ENCODE measurements at regions not wholly inside any gene's neighbourhood (a gene's known extent, or its start where the extent isn't known, plus 50 kb on each side); places are given as distances from the start of the nearest gene placed in this dataset.

GRCh38 chr4:11587797-11588196 lies 159.1 kb upstream of the HS3ST1 start:
- no peak for TF ChIP-seq CTCF (IDR thresholded peaks at IDR 0.05 in 2 of 3, conservative IDR thresholded peaks at IDR 0.05 in 1 of 3; ENCODE audit: insufficient read depth in 2 of 3, low read depth in 1 of 3, low read length in 3 of 3)
- no peak for TF ChIP-seq ATF1 (CRISPR knock-in tag; IDR thresholded peaks at IDR 0.05)
- no peak for TF ChIP-seq ATF1 (tag; IDR thresholded peaks at IDR 0.05)
- TF ChIP-seq ZNF395 (CRISPR knock-in tag; IDR thresholded peaks at IDR 0.05): no peak
- TF ChIP-seq CBX2 (IDR thresholded peaks at IDR 0.05; ENCODE audit: insufficient read depth, low read length, poor library complexity, severe bottlenecking): no peak
- no peak for TF ChIP-seq RBM25 (IDR thresholded peaks at IDR 0.05; ENCODE audit: low read depth, low read length, severe bottlenecking)
- TF ChIP-seq NR2C2 (CRISPR knock-in tag; IDR thresholded peaks at IDR 0.05): no peak
- TF ChIP-seq NR2C2 (tag; IDR thresholded peaks at IDR 0.05): no peak
- TF ChIP-seq ZNF274 (IDR thresholded peaks at IDR 0.05; ENCODE audit: borderline replicate concordance, low read depth, low read length): no peak
- no peak for TF ChIP-seq SIN3A (IDR thresholded peaks at IDR 0.05; ENCODE audit: borderline replicate concordance in 2 of 2, control insufficient read depth in 1 of 2, low read depth in 2 of 2, low read length in 2 of 2)

All from K562 (cell line).